Muscle of back (tissue), 3 donors: ENCODE measurements at regions not wholly inside any gene's neighbourhood (a gene's known extent, or its start where the extent isn't known, plus 50 kb on each side); places are given as distances from the start of the nearest gene placed in this dataset.

Experiments
- DNase-seq, 3 donors: peaks; one replicate each; pipeline versions ENCODE4 v3.0.0 to v3.0.0-alpha.2; 2013

DNA sequence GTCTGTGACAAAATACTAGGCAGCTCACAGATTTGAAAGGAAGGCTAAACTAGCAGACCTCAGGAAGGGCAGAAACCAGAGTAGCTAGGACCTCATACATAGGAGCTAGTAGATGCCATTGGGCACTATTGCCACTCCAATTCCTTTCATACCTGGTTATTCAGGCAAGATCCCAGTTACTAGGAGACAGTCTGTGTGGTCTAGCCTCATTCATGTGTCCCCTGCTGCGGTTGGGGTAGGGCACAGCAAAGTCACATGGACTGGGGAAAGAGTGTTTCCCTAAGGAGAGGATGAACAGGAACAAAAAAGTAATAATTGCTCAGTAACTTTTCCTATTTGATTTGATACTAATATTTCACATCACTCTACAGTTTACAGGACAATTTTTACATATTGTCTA is 204.6 kb upstream of the HEY2 start:
- DNase-seq: no peak

- peak in 2 of 3 donors; percentile 16 to 18 for DNase-seq
Observed at GRCh38 chr6:125546841-125547251, 202.6 kb upstream of the HEY2 start.

DNA sequence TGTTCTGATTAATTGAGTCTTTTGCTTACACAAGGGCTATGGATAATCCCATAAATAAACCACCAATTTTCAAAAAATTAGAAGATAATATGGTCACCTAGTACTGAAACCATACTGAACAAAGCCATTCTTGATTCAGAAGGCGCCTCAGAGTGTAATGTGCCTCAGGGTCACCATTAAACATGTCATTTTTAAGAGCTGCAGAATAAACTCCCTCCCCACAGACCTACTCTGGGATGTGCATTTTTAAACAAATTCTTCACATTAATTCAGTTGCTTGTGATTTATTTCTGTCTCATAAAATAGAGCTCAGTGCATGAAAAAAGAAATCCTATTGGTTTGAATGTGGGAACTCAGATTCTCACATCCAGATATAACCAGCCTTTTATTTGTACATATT is 202.1 kb upstream of the HEY2 start:
- no peak for DNase-seq

DNA sequence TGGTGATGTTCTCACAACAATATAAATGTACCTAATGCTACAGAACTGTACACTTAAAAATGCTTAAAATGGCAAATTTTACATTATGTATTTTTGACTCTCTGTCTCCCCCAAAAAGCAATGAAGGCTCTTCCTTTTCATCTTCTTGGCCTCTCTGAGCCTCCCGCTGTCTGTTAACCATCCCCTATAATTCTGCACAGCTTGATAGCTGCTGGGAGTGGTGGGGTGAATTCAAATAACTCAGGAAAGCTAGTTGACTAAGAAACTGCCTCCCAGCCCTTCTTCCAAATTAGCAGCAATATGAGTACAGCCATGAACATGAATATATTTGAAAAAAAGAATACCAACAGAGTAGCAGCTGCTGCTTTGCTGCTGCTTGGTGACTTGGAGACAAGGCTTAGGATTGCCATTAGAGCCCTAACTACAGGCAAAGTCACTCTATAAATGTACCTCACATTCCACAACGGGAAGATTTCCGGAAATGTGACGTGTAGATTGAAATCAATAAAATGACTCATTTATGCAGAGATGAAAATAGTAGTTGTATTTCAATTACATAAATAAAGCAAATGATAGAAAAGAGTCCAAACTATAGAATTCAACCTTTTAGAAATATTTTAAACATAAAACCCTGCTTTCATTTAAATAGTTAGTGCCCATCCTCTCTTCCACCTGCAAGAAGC is 200.1 kb upstream of the HEY2 start:
- no peak for DNase-seq

DNA sequence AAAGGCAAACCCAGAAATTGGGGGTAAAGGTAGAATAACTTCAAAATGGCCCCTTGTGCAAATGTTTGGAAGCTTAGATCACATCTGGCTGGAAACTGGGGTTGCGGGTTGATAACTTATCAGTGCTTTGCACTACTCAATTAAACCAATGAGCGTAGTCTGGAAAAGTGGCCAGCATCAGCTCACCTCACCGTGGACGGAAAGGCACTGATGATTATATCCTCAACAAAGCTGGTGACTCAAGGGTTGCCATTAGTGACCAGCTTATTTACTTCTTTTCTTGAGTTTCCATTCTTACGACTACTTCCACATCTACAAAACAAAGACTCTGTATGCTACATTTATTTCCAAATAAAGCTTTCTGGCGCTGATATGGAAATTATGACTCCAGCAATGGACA is 198.5 kb upstream of the HEY2 start:
- no peak for DNase-seq

DNA sequence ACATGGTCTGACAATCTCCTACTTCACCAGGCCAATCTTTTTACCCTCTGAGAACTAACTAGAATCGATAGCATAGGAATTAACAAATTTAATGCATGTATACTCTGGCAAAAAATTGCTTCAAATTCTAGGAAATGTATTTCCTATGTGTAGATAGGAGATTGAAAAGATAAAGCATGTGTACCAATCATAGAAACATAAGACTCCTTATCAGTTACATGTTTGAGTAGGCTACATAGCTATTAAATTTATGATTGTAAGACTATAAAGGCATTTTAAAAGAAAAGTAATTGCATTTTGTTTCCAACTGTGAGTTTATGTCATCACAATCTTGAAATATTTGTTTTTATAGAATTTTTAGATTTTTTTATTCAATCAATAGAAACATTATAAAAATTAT is 196.6 kb upstream of the HEY2 start:
- no peak for DNase-seq

DNA sequence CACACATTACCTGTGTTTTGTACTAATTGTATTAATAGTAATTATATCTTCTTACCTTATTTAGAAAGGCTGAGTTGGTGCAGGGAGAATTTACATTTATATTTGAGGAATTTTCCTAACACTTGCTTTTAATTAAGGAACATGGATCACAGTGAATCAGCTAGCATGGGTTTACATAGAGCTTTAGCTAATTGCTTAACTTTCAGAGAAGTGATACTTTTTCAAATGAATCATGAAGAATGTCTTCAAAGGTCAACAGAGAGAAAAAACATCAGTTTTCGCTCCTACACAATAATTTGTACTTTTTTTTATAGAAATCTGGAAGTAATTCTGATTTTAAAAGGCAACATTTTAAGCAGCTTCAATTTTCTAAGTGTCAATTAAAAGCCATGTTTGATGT is 195.0 kb upstream of the HEY2 start:
- DNase-seq: no peak

- DNase-seq: peak in 1 of 3 donors; percentile 5
Observed at GRCh38 chr6:125558241-125558843, 191.1 kb upstream of the HEY2 start.

DNA sequence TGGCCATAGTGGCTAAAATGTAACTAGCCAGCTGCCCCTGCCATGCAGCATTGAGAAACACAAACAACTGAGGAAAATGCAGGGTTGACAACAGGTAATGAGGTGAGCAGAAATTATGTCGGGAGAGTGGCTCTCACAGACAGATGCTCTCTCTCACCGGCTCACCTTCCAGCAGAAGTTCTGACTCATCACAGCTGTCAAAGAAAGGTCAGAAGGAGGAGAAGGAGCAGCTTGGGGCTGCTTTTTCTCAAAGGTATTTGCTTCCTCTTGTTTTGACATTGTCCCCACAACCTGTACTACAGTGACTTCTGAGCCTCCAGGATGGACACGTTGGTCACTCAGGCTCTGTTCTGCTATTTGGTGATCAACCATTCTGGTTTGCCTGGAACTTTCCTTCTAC is 190.5 kb upstream of the HEY2 start:
- no peak for DNase-seq

GRCh38 chr6:125562156-125562555 is 187.3 kb upstream of the HEY2 start:
- DNase-seq: no peak

GRCh38 chr6:125564941-125565340 is 184.5 kb upstream of the HEY2 start:
- no peak for DNase-seq

DNA sequence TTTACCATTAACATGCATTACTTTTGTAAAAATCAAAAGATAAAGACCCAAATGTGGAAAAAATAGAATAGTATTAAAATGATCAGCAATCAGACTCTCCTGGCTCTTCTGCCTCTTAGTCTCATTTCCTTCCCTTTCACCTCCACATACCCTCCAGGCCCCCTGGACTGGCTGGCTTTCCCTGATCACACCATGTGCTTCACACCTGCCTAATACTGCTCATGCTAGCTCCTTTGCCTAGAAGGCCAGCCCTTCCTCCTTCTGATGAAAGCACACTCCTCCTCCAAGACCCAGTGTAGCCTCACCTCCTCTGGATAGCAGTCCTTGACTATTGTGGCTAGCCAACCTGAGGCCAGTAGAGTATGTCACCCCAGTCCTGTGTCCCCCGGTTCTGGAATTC is 182.0 kb upstream of the HEY2 start:
- DNase-seq: no peak

DNA sequence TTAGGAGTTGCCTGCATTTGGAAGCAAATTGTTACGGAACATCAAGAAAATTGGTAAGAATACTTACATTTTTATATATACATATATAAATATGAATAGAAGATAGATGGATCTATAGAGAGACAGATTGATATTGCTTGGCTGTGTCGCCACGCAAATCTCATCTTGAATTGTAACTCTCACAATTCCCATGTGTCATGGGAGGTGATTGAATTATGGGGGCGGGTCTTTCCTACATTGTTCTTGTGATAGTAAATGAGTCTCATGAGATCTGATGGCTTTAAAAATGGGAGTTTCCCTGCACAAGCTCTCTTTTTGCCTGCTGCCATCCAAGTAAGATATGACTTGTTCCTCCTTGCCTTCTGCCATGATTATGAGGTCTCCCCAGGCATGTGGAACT is 180.8 kb upstream of the HEY2 start:
- DNase-seq: no peak

- DNase-seq: no peak
Observed at GRCh38 chr6:125570526-125570925, 178.9 kb upstream of the HEY2 start.

- DNase-seq: no peak
Observed at GRCh38 chr6:125571207-125571755, 178.2 kb upstream of the HEY2 start.

DNA sequence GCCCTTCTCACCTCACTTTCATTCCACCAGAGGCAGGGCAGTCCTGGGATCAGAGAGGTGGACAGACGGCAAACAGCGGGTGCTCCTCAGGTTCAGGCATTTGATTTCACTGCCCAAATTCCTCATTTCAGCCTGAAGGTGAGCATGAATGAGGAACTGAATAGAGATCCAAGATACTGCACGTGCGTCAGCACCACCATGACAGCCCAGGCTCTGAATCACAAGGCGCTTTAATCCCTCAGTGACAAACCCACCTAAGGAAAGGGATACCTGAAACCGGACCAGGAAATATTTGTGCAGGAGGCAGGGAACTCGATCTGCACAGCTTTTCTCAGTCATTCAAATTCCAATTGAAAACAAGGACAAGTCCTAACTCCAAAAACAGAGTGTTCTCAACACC is 174.8 kb upstream of the HEY2 start:
- DNase-seq: no peak

DNA sequence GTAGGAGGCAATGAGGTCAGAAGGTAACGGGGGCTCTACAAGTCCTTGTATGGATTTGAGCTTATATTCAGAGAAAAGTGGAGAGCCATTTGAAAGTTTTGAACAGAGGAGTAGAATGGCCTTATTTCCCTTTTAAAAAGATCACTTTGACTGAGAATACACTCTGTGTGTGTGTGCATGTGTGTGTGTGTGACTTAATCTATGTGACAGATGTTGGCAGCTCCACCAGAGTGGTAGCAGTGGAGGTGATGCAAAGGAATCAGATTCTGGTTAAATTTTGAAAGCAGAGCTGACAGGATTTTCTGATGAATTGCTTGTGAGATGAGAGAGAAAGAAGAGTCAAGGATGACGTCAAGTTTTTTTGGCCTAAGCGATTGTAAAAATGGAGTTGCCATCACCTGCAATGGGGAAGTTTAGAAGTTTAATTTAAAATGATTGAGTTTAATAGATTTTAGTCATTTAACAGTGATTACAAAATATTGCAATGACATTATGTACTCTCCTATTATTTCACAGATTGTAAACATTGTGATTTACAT is 172.2 kb upstream of the HEY2 start:
- no peak for DNase-seq

DNA sequence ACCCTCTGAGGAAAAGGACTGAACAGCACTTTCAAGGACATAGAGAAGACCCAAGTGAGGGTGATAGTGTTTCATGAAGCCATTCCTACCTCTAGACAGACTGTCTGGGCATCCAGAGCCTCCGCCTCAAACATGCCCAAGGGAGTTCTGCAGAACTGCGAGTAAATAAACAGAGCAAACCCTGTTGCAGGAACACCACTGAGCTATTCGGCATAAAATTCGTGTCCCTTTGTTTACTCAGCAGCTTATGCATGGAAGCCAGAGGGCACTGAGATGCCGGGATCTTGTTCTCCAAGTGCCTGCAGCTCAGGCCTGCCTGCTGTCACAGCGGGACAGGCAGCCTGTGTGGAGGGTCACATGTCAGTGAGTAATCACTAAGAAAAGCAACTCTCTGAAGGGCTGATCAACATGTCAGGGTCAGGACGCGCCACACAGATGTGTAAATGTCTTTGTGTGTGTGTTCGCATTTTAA is 164.9 kb upstream of the HEY2 start:
- DNase-seq: peak; percentile 15 to 35 (median 25)

GRCh38 chr6:125585470-125585869 is 164.0 kb upstream of the HEY2 start:
- DNase-seq: no peak

DNA sequence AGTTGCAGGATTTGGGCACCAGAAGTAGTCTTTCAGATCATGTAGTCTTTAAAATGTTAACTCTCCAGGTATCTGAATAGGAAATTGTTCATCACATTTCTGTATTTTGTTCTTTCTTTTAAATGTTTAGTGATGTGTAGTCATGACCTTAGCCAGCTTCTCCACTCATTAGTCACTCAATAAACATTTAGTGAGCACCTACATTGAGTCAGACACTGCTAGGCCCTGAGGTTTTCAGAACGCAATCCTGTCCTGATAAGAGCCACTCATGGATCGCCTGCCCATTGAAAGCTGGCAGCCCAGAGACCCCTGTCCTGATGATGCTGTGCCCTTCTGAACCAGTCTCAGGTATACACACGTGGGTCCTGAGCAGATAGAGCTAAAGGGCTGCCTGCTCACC is 163.4 kb upstream of the HEY2 start:
- no peak for DNase-seq

DNA sequence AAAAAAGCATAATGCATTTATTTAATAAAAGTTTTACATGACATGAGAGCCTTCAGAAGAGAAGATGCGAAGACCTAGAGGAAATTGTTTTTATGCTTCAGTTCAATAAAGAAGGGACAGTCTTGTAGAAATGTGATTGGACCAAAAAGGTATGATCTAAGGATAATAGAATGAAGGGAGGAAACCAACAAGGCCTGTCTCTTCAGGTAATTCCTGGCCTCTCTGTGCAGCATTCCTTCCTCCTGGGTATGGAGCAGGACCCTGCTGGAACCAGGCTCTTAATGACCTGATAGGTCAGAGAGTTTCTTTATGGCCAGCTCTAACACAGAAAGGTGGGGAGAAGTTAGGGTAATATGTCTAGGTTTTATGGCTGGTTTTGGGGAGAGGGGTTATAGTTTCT is 162.8 kb upstream of the HEY2 start:
- DNase-seq: no peak

- DNase-seq: no peak
Observed at GRCh38 chr6:125587666-125588632, 161.5 kb upstream of the HEY2 start.
